DND-41 (cell line): ENCODE measurements at regions not wholly inside any gene's neighbourhood (a gene's known extent, or its start where the extent isn't known, plus 50 kb on each side); places are given as distances from the start of the nearest gene placed in this dataset.

Source experiments
- EZH2 ChIP-seq: IDR thresholded peaks from 3 replicates; pipeline ENCODE4 v1.6.1; 2012; ENCODE audit warnings: borderline replicate concordance, low read depth, mild to moderate bottlenecking, moderate library complexity, low read length, inconsistent platforms; ENCODE audit not compliant: severe bottlenecking
- TF ChIP-seq, protein P1 (sequence below): IDR thresholded peaks from 2 replicates; pipeline ENCODE4 v1.5.1; 2012; ENCODE audit warnings: borderline replicate concordance, low read length, moderate library complexity, mild to moderate bottlenecking; ENCODE audit not compliant: poor library complexity, severe bottlenecking; ENCODE audit errors: extremely low read depth

DNA sequence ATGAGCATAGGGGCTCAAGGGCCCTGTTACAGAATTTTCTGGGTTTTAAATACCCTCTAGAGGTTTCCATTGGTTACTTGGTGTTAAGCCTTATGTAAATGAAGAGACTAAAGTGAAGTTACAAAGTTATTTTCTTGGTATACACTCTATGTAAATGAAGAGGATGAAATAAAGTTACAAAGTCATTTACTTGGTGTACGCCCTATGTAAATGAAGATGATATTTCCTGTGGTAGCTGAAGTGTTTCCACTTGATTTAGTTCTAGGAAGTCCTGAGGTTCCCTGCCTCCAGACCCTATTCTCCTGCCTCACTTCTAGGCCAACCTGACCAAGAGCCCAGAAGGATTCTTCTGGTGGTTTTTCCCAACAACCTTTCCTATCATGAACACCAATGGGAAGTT, 126.1 kb downstream of the SPTSSA start:
- TF ChIP-seq, protein P1, sequence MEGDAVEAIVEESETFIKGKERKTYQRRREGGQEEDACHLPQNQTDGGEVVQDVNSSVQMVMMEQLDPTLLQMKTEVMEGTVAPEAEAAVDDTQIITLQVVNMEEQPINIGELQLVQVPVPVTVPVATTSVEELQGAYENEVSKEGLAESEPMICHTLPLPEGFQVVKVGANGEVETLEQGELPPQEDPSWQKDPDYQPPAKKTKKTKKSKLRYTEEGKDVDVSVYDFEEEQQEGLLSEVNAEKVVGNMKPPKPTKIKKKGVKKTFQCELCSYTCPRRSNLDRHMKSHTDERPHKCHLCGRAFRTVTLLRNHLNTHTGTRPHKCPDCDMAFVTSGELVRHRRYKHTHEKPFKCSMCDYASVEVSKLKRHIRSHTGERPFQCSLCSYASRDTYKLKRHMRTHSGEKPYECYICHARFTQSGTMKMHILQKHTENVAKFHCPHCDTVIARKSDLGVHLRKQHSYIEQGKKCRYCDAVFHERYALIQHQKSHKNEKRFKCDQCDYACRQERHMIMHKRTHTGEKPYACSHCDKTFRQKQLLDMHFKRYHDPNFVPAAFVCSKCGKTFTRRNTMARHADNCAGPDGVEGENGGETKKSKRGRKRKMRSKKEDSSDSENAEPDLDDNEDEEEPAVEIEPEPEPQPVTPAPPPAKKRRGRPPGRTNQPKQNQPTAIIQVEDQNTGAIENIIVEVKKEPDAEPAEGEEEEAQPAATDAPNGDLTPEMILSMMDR = no peak
- no peak for TF ChIP-seq EZH2
